Aorta (tissue), 5 donors: ENCODE measurements at regions not wholly inside any gene's neighbourhood (a gene's known extent, or its start where the extent isn't known, plus 50 kb on each side); places are given as distances from the start of the nearest gene placed in this dataset.

Experiments used
- ATAC-seq: fragments of 200-7000 bp; cut with Tn5 transposase; one replicate; pipeline ENCODE4 v1.9.1; 2022; ENCODE audit warnings: moderate library complexity; ENCODE audit not compliant: low FRiP score
- DNase-seq, 2 donors: peaks; one replicate each; pipeline ENCODE4 v3.0.0-alpha.2; 2020
- H3K27ac ChIP-seq, 2 donors: one replicate each; pipeline ENCODE4 v1.5.1; 2013; ENCODE audit warnings: low read length in 2 of 2, mild to moderate bottlenecking in 2 of 2, moderate library complexity in 2 of 2, control low read depth in 1 of 2, inconsistent platforms in 1 of 2, low read depth in 1 of 2
- H3K27me3 ChIP-seq, 2 donors: one replicate each; pipeline ENCODE4 v1.6.1; 2013; ENCODE audit warnings: control low read depth in 1 of 2, low read length in 1 of 2, mild to moderate bottlenecking in 1 of 2, moderate library complexity in 1 of 2; ENCODE audit not compliant: insufficient read depth in 2 of 2, control insufficient read depth in 1 of 2
- H3K36me3 ChIP-seq, 2 donors: one replicate each; pipeline ENCODE4 v1.6.1; 2013; ENCODE audit warnings: control low read depth in 1 of 2, low read length in 1 of 2, mild to moderate bottlenecking in 1 of 2; ENCODE audit not compliant: insufficient read depth in 2 of 2, control insufficient read depth in 1 of 2
- H3K4me1 ChIP-seq, 2 donors: one replicate each; pipeline ENCODE4 v1.6.1; 2013; ENCODE audit warnings: low read length in 2 of 2, control low read depth in 1 of 2, mild to moderate bottlenecking in 1 of 2, moderate library complexity in 1 of 2; ENCODE audit not compliant: insufficient read depth in 2 of 2, control insufficient read depth in 1 of 2
- H3K4me3 ChIP-seq, 2 donors: one replicate each; pipeline ENCODE4 v1.5.1; 2013; ENCODE audit warnings: low read length in 2 of 2, control low read depth in 1 of 2, mild to moderate bottlenecking in 1 of 2
- H3K9me3 ChIP-seq: one replicate; pipeline ENCODE4 v1.6.1; 2013; ENCODE audit warnings: mild to moderate bottlenecking, low read length; ENCODE audit not compliant: control insufficient read depth
- WGBS, 2 donors: extraction: QIAGEN DNeasy Blood & Tissue Kit; methylation state at CpG; one replicate each; pipeline ENCODE4 v1.1.7; 2013; 5-methylcytosine and 5-hydroxymethylcytosine counted together
- intact Hi-C, 2 donors: fragments of 100-400 bp; cut with DNase I; formaldehyde crosslinking; loops; one replicate each; pipeline versions ENCODE4 v1.14.2 to v1.15.0; 2022
- donor health status: healthy with polysubstance abuse.
- donor health status: Bipolar disorder and iron deficiency.
- donor health status: DM: no; HTN: no; CAD: no.
- donor health status: DM: no; HTN: no; CAD: no.
- donor health status: DM: yes; HTN: yes; CAD: no.

DNA sequence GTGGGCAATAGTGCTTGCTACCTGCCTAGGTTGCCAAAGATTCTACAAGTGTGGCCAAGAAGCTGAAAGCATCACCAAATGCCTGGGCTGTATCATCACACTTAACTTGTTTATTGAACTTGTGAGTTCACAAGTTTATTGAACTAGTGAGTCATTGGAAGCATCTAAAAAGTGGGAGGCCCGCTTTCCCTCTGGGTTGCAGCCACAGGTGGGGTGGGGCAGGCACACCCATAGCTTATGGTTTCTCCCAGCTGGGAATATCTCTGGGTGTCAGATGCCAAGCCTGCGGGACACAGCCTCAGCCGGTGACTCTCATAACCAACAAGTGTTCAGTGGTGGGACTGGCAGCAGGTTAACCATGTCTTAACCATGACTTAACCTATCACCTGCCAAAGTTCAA lies 145.9 kb upstream of the FAM13C start:
- H3K27me3 ChIP-seq: no peaks in the 10 kb centered on the region
- intact Hi-C loops: no loop called here
- H3K4me1 ChIP-seq: no peaks in the 10 kb centered on the region
- ATAC-seq (no peak), DNase-seq (no peak)
- H3K9me3 ChIP-seq: no peaks in the 10 kb centered on the region
- no peaks in the 10 kb centered on the region for H3K36me3 ChIP-seq
- H3K4me3 ChIP-seq: no peak overlapping the region
- H3K27ac ChIP-seq: no peak overlapping the region
- 90 to 94% methylated on average over 3 of the region's 3 CpGs for WGBS, 2 donors

- no peak for DNase-seq
- no peak for ATAC-seq
- Histone ChIP-seq H3K27ac (no peak overlapping the region), H3K36me3 (no peaks in the 10 kb centered on the region), H3K4me1 (no peaks in the 10 kb centered on the region), H3K9me3 (no peaks in the 10 kb centered on the region), H3K27me3 (no peaks in the 10 kb centered on the region), H3K4me3 (no peak overlapping the region)
- intact Hi-C loops: no loop called here
- 81 to 88% methylated on average over 1 of the region's 1 CpG for WGBS, 2 donors
These were observed 143.6 kb upstream of the FAM13C start for GRCh38 chr10:59505926-59506325.

DNA sequence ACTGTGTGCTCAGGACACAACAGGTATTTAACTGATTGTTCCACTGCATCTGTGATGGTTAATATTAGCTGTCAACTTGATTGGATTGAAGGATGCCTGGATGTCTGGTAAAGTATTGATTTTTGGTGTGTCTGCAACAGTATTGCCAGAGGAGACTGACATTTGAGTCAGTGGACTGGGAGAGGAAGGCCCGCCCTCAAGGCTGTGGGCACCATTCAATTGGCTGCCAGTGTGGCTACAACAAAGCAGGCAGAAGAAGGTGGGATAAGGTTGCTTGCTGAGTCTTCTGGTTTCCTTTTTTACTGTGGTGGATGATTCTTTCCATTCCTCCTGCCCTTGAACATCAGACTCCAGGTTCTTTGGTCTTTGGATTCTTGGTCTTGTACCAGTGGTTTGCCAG lies 137.1 kb upstream of the FAM13C start:
- Histone ChIP-seq H3K27me3 (no peaks in the 10 kb centered on the region), H3K4me3 (no peak overlapping the region), H3K27ac (no peak overlapping the region), H3K9me3 (peaks cover 2% of the 10 kb centered on the region), H3K4me1 (no peaks in the 10 kb centered on the region), H3K36me3 (no peaks in the 10 kb centered on the region)
- intact Hi-C loops: no loop called here
- WGBS, 2 donors: 95 to 100% methylated on average over 1 of the region's 1 CpG
- ATAC-seq (no peak), DNase-seq (no peak)

DNA sequence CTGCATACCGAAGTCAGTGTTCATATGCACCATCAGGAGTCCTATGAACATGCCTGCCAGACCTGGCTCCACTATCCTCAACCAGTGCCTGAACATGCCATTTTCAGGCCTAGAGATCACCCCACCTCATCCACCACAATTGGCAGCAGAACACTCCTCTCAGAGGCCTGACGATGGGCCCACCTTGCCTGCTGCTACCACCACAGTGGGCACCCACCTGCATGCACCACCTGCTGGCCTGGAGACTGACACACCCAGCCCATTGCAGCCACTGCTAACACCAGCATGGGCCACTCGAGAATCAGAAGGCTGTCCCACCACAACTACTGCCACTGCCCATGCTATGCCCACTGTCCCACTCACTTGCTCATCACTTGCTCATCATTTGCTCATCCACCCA lies 130.7 kb upstream of the FAM13C start:
- intact Hi-C loops: no loop called here
- H3K4me1 ChIP-seq: no peaks in the 10 kb centered on the region
- ATAC-seq (no peak), DNase-seq (no peak)
- H3K9me3 ChIP-seq: peaks cover 2% of the 10 kb centered on the region
- no peaks in the 10 kb centered on the region for H3K36me3 ChIP-seq
- 93 to 94% methylated on average over 3 of the region's 3 CpGs for WGBS, 2 donors
- H3K4me3 ChIP-seq: no peak overlapping the region
- no peaks in the 10 kb centered on the region for H3K27me3 ChIP-seq
- no peak overlapping the region for H3K27ac ChIP-seq

GRCh38 chr10:59479426-59479825 lies 117.1 kb upstream of the FAM13C start:
- intact Hi-C loops: no loop called here
- no peaks in the 10 kb centered on the region for H3K9me3 ChIP-seq
- DNase-seq: no peak
- no peak for ATAC-seq
- WGBS, 2 donors: 94 to 95% methylated on average over 6 of the region's 6 CpGs
- H3K27ac ChIP-seq: no peak overlapping the region
- H3K4me3 ChIP-seq: no peak overlapping the region
- no peaks in the 10 kb centered on the region for H3K36me3 ChIP-seq
- H3K4me1 ChIP-seq: no peaks in the 10 kb centered on the region
- H3K27me3 ChIP-seq: no peaks in the 10 kb centered on the region

DNA sequence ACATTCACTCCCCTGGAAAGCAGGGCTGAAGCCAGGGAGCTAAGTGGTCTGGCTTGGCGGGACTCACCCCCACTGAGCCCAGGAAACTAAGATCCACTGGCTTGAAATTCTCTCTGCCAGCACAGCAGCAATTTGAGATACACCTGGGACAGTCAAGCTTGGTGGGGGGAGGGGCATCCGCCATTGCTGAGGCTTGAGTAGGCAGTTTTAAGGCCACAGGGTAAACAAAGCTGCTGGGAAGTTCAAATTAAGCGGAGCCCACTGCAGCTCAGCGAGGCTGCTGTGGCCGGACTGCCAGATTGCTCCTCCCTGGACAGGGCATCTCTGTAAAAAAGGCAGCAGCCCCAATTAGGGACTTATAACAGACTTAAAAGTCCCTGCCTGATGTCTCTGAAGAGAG lies 108.2 kb upstream of the FAM13C start:
- DNase-seq: no peak
- 86% methylated on average over 5 of the region's 5 CpGs for WGBS, 2 donors
- Histone ChIP-seq H3K27me3 (no peaks in the 10 kb centered on the region), H3K4me1 (no peaks in the 10 kb centered on the region), H3K36me3 (no peaks in the 10 kb centered on the region), H3K27ac (no peak overlapping the region), H3K4me3 (no peak overlapping the region), H3K9me3 (no peaks in the 10 kb centered on the region)
- intact Hi-C loops: no loop called here
- ATAC-seq: no peak

DNA sequence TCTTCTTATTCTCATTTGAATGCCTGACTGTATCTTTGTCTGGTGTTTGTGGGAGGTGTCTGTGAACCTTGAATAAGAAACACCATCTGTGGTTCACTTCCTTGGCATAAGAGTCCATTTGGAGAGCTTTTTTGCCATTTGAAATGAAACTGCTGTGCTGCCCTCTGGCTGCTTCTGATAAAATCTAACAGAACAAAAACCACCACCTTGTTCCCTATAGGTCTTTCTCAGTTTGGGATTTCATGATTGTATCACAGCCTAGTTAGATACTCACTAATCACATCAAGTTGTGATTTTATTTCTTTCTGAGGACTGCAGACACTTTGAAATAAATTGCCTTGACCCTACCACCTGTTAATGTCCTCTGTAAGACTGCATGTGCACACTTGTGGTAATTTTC lies 102.7 kb upstream of the FAM13C start:
- H3K27me3 ChIP-seq: no peaks in the 10 kb centered on the region
- H3K27ac ChIP-seq: no peak overlapping the region
- no peak for ATAC-seq
- no peak overlapping the region for H3K4me3 ChIP-seq
- DNase-seq: no peak
- no peaks in the 10 kb centered on the region for H3K36me3 ChIP-seq
- intact Hi-C loops: loop anchor here (5.0 to 10.0 kb wide), 3 partner anchors 100 to 223 kb away; partner anchors contain the start of gene FAM13C (in 1 of the 2)
- peaks cover 1% of the 10 kb centered on the region for H3K9me3 ChIP-seq
- H3K4me1 ChIP-seq: no peaks in the 10 kb centered on the region

DNA sequence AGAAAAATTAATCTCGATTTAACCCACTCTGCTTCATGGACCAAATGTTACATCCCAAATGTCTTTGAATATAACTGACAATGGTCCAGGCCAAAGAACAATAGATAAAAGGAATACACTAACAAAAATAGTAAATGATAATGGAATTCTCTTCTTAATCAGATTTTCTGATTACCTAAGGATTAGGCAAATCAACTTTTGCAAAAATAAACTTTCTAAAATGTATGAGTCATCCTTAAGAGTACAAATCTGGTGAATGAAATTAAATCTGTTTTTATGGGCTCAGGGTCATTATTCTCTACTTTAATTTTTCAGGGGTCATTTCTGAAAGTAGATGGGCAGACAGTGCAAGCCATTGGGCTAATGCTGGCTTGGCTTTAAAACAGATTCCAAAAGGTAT lies 102.1 kb upstream of the FAM13C start:
- peaks cover 1% of the 10 kb centered on the region for H3K9me3 ChIP-seq
- no peak overlapping the region for H3K4me3 ChIP-seq
- no peak overlapping the region for H3K27ac ChIP-seq
- H3K4me1 ChIP-seq: no peaks in the 10 kb centered on the region
- H3K36me3 ChIP-seq: no peaks in the 10 kb centered on the region
- H3K27me3 ChIP-seq: no peaks in the 10 kb centered on the region
- intact Hi-C loops: loop anchor here (10.0 kb wide), 2 partner anchors 100 to 220 kb away; partner anchors contain the start of gene FAM13C (in 1 of the 2)
- DNase-seq: no peak
- no peak for ATAC-seq
- 98 to 100% methylated on average over 1 of the region's 1 CpG for WGBS, 2 donors

GRCh38 chr10:59463909-59464308 lies 101.6 kb upstream of the FAM13C start:
- H3K27ac ChIP-seq: no peak overlapping the region
- no peak for ATAC-seq
- intact Hi-C loops: loop anchor here (10.0 kb wide), 2 partner anchors 99 to 219 kb away; partner anchors contain the start of gene FAM13C (in 1 of the 2)
- WGBS, 2 donors: 92 to 93% methylated on average over 4 of the region's 4 CpGs
- H3K36me3 ChIP-seq: no peaks in the 10 kb centered on the region
- H3K27me3 ChIP-seq: no peaks in the 10 kb centered on the region
- peaks cover 1% of the 10 kb centered on the region for H3K9me3 ChIP-seq
- H3K4me1 ChIP-seq: no peaks in the 10 kb centered on the region
- H3K4me3 ChIP-seq: no peak overlapping the region
- no peak for DNase-seq
